ENCODE measurements at regions not wholly inside any gene's neighbourhood (a gene's known extent, or its start where the extent isn't known, plus 50 kb on each side); places are given as distances from the start of the nearest gene placed in this dataset.

GRCh38 chr14:24693983-24694382, 60.0 kb upstream of the GZMB start:
- Histone ChIP-seq H2BK20ac (ENCODE audit: low read depth, low read length) (no peak overlapping the region), H3K4me2 (ENCODE audit: low read depth, low read length) (no peak overlapping the region), H3K4ac (ENCODE audit: low read depth, low read length) (no peak overlapping the region), H4K8ac (ENCODE audit: low read depth in 2 of 2, low read length in 2 of 2) (no peak overlapping the region), H3K4me3 (ENCODE audit: insufficient read depth, low read depth, low read length) (no peak overlapping the region), H2BK15ac (ENCODE audit: low read depth, low read length) (no peak overlapping the region), H3K4me1 (ENCODE audit: control insufficient read depth, insufficient read depth, low read length) (no peaks in the 10 kb centered on the region), H3K27ac (ENCODE audit: insufficient read depth, low read length) (no peak overlapping the region), H3K79me1 (ENCODE audit: low read depth in 1 of 2, low read length in 2 of 2) (no peaks in the 10 kb centered on the region), H3K36me3 (ENCODE audit: control insufficient read depth, insufficient read depth, low read length) (no peaks in the 10 kb centered on the region), H4K5ac (ENCODE audit: low read depth, low read length) (no peak overlapping the region), H3K56ac (ENCODE audit: extremely low read depth, insufficient read depth, low read length) (no peak overlapping the region), H3K23ac (ENCODE audit: low read depth, low read length) (no peak overlapping the region), H3K9me1 (ENCODE audit: insufficient read depth, low read length) (no peaks in the 10 kb centered on the region), H3K9ac (ENCODE audit: low read depth, low read length) (no peak overlapping the region), H2BK5ac (ENCODE audit: low read depth, low read length, poor library complexity, severe bottlenecking) (no peak overlapping the region), H3K18ac (ENCODE audit: low read depth, low read length) (no peak overlapping the region), H3K9me3 (ENCODE audit: control insufficient read depth, insufficient read depth, low read length) (no peaks in the 10 kb centered on the region; the same call in 1 of the 2 replicates), H2AFZ (replicated peaks; ENCODE audit: low read length, poor library complexity) (no peak overlapping the region), H3K27me3 (ENCODE audit: control insufficient read depth, insufficient read depth, low read length) (no peaks in the 10 kb centered on the region), H2AK5ac (ENCODE audit: low read depth, low read length) (no peak overlapping the region), H4K91ac (ENCODE audit: insufficient read depth, low read depth, low read length) (no peak overlapping the region), H4K20me1 (ENCODE audit: insufficient read depth, low read length) (no peaks in the 10 kb centered on the region), H2AK9ac (replicated peaks; ENCODE audit: low read depth, low read length, poor library complexity) (no peak overlapping the region), H3K14ac (replicated peaks; ENCODE audit: low read depth, low read length) (no peak overlapping the region), H2BK120ac (ENCODE audit: low read depth, low read length) (no peak overlapping the region)
- ChIA-PET CTCF (no interaction called here), POLR2A (ENCODE audit: unreplicated experiment) (no interaction called here)
- dilution Hi-C loops (cut with HindIII; ENCODE audit: low sequenced_read_pairs, unreplicated experiment) = no loop called here
- no peak for TF ChIP-seq CTCF (conservative IDR thresholded peaks at IDR 0.05; ENCODE audit: low read depth, low read length)
- no peak for TF ChIP-seq POLR2A (IDR thresholded peaks at IDR 0.05; ENCODE audit: low read depth, low read length)
- TF ChIP-seq NFE2L2 (IDR thresholded peaks at IDR 0.05; ENCODE audit: low read depth, low read length) = no peak
- TF ChIP-seq MAFK (IDR thresholded peaks at IDR 0.05; ENCODE audit: low read depth, low read length) = no peak
- TF ChIP-seq MXI1 (IDR thresholded peaks at IDR 0.05; ENCODE audit: borderline replicate concordance, low read depth, low read length) = no peak
- TF ChIP-seq ELK1 (IDR thresholded peaks at IDR 0.05; ENCODE audit: borderline replicate concordance, low read depth, low read length) = no peak
- TF ChIP-seq RFX5 (IDR thresholded peaks at IDR 0.05; ENCODE audit: low read depth, low read length) = no peak
- no peak for ATAC-seq (ENCODE audit: low read depth)
- WGBS, 2 experiments (ENCODE audit: extremely low coverage in 2 of 2, insufficient read length in 1 of 2) = no CpG with 5 or more reads among the region's 2 CpGs
- BruUV-seq (replicated peaks) = no TSS peak
- intact Hi-C loops (cut with micrococcal nuclease) = no loop called here
- in situ Hi-C loops (cut with MboI; ENCODE audit: low sequenced_read_pairs) = no loop called here
- no peak for DNase-seq

Measured in IMR-90 (cell line).